GM21515 (cell line): ENCODE measurements at regions not wholly inside any gene's neighbourhood (a gene's known extent, or its start where the extent isn't known, plus 50 kb on each side); places are given as distances from the start of the nearest gene placed in this dataset.
"Not testable (repeated sequence)": the region's sequence is repeated elsewhere in the genome, so short reads cannot be mapped to it uniquely, and the experiment has no call there.

Source experiments
- ATAC-seq: cut with Tn5 transposase; IDR thresholded peaks from one replicate; pipeline ENCODE4 v1.9.1; 2021; ENCODE audit not compliant: unreplicated experiment

- no peak for ATAC-seq
Measured at GRCh38 chr5:67657055-67657454, 460.5 kb upstream of the CD180 start.

DNA sequence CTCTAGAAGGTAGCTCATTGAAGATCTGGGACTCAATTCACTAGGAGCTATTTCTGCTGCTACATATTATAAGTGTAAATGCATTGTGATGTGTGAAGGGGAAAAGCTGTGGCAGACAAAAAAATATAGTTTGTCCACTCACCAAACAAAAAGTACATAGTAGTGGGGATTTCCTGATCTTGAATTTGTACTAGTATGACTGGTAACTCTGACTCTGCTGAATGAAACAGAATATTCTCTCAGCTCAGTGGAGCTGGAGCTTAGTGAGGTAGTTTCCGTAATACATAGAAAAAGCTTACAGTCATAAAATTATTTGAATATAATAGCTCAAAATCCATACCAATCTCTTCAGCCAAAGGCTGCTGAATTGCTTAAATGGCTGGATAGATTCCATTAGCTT lies 455.6 kb upstream of the CD180 start:
- no peak for ATAC-seq

DNA sequence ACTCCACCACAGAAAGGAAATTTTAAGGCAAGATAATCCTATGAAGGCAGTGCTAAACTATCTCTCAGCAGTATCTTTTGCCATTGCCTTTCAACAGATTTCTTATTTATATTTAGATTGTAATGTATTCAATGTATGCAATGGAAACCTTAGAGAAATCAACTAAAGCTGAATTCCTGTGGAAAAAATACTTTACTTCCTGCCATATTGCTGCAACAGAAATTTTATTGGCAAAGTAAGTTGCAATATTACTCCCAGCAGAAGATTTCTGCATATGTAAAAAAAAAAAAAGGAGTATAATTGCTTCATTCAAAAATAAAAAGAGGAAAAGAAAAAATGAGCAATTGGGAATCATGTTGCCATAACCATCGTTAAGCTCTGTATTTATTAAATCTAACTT lies 454.6 kb upstream of the CD180 start:
- ATAC-seq, result no peak

GRCh38 chr5:67648201-67648671 lies 451.6 kb upstream of the CD180 start:
- no peak for ATAC-seq

GRCh38 chr5:67647772-67648171 lies 451.2 kb upstream of the CD180 start:
- ATAC-seq, result no peak

DNA sequence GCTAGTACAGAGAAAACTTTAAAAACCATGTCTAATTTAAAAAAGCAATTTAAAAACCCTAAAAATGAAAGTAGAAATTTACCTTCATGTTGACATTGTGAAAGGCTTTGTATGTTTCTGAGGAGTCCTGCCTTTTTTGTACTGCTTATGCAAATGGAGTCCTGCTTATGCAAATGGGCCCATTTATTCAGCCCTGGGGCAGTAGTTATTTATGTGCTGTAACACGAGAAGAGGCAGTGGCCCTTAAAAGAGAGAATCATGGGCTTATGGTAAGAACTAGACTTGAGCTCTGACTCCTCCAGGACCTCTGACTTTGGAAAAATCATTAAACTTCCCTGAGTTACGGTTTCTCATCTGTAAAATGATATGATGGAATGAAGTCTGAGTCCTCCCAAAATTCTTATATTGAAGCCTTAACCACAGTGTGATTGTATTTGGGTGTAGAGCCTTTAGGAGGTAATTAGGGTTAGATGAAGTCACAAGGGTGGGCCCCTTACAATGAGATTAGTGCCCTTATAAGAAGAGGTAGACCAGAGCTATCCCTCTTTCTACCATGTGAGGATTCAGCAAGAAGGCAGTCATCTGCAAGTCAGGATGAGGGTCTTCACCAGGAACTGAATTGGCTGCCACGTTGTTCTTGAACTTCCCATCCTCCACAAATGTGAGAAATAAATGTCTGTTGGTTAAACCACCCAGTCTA lies 447.8 kb upstream of the CD180 start:
- ATAC-seq, result no peak

DNA sequence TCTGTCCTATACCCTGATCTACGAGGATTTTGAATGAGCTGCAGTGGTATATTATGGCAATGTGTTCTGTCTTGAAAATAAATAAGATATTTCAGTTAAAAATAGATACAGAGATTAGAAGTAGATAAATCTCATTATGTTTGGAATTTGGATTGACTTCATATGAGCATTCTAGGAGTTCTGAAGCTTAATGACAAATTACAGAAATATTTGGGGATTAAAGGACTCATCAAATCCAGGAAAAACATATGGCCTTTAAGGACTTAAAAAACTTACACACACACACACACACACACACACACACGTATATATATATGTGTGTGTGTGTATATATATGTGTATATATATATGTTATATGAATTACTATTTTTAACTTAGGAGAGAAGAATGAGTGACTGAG lies 446.9 kb upstream of the CD180 start:
- no peak for ATAC-seq

DNA sequence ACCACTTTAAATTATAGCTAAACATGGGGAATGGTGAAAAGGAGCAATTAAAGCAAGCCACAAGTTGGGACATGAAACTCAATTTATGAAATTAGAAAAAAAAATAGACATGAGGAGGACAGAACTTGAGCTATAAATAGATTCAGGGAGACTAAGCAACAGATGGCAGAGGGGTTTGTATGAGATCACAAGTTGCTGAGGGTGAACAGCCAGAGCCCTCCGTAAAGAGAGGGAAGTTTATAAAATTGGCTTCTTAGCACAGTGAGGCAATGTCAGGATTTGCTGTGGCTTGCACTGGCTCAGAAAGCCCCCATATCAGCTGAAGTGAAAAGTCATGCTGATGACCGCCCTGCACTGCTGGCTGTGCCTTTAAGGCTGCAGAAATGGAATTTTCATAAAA lies 443.4 kb upstream of the CD180 start:
- no peak for ATAC-seq

- no peak for ATAC-seq
Measured at GRCh38 chr5:67639313-67639712, 442.7 kb upstream of the CD180 start.

DNA sequence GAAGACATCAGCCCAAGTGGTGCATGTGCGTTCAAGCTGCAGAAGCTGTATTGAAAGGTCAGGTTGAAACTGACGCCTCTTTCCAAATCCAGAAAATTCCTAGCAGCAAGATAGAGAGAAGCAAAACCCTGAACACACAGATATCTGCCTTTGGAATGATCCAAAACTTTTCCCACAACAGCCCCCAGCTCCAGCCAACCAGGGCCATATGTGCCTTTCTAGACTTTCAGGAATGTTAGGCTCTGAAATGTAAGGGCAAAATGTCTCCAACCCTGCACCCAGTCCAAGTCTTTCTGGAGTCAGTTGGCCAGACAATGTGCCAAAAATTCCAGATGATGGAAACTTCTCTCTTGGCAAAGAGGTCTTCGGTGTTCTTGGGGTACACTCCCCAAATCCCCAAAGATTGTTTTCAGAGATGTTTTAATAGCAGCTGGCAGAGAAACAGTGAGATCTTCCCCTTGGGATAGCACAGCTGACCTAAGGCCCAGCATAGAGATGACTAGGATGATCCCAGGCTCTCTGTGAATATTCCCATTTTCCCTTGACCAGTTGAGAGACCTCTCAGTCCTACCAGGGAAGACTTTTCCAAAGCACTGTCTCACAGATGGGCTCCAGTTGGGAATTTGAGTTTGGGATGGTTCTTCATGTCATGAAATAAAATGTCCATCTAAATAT lies 440.4 kb upstream of the CD180 start:
- ATAC-seq, result no peak

DNA sequence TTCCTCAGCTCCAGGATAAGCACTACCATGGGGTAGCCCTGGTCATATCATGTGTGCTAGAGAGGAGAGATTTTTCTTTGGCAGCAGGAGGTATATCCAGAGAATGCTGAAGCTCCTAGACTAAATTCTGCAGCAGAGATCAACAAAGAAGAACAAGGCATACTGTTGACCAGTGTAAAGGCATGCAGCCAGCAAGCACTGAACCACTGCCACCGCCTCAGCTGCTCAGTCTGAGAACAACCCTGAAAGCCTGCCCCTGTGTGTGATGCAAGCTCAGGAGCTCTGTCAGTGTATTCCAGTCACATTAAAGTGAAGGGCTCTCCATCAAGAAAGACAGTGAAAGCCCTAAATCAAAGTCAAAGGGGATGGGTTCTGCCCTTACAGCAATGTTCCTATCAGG lies 439.5 kb upstream of the CD180 start:
- no peak for ATAC-seq

DNA sequence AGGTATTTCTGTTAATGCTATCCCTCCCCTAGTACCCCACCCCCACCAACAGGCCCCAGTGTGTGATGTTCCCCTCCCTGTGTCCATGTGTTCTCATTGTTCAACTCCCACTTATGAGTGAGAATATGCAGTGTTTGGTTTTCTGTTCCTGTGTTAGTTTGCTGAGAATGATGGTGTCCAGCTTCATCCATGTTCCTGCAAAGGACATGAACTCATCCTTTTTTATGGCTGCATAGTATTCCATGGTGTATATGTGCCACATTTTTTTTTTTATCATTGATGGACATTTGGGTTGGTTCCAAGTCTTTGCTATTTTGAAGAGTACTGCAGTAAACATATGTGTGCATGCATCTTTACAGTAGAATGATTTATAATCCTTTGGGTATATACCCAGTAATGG lies 430.5 kb upstream of the CD180 start:
- not testable (repeated sequence) for ATAC-seq

DNA sequence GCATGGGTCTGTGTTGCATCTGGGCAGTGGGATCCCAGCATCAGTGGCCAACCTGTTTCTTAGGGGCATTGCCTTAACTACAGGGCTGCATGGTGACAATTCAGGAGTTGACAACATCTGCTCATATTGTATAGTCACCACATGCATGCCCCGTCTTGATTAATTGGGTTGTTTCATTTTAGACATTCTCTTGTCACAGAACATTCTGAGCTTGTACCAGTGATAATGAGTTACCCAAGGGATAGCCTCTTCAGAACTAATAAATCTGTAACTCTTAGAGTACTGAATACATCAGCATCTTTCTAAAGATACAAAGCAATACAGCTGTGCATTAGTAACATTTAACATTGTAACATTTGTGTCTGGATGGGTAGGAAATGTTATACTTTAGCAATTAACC lies 426.5 kb upstream of the CD180 start:
- ATAC-seq, result no peak

DNA sequence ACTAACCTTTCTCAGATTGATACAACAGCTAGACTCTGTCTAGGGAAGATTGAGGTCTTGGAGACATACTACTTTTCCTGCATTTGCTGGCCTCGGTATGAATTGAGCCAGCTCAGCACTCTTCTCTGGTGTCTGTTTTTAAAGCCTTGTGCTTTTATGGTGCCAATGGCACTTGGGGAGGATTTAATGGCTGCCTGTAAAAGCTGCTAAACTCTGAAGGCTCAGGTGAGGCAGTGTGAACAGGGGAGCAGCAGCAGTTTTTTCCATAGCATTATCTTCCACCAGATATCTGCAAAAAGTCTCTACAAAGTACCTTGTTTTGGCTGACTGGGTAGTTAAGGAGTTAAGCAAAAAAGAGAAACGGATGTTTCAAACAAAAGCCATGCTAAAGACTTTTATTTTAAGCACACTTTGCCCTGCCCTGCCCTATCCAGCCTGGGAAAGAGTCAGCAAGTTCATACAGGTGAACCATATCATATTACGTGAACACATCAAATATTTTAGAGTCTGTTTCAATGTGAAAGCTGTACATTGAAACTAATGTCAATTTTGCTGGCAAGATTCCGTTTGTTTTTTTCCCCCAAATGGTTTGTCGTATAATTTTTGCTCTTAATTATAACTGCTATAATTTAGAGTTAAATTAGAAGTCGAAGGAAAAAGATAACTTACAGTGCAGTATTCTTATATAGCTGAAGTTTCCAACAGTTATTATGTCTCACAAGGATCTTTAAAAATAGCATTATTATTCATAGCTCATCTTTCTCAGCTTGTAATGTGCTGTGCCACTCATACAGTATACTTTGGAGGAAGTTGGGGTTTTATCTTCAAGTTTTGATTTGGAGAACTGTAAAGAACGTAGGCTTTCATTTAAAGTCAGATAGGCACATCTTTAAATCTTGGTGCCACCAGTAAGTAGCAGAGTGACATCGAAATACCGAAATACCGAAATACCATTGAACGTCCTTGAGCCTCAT lies 424.1 kb upstream of the CD180 start:
- ATAC-seq, result no peak

DNA sequence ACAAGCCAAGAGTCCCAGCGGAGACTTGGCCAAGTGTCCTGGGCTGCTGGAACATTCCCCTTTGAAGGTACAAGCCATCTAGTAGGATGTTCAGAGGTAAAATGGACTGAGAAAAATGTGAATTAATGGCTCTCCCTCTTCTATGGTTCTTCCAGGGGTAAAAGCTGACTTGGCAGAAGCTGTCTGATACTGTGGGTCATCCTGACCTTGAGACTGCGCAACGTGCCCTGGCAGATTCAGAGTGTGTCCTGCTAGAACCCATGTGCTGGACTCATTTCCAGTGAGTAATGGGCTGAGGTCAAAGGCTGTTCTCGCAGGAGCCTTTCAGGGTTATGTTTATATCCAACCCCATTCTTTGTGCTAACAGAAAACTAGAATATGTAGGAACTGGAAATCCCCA lies 423.0 kb upstream of the CD180 start:
- no peak for ATAC-seq

- ATAC-seq, result no peak
Measured at GRCh38 chr5:67619235-67619634, 422.6 kb upstream of the CD180 start.

GRCh38 chr5:67617051-67617450 lies 420.5 kb upstream of the CD180 start:
- ATAC-seq, result no peak

- no peak for ATAC-seq
Measured at GRCh38 chr5:67612961-67613360, 416.4 kb upstream of the CD180 start.

- ATAC-seq, result no peak
Measured at GRCh38 chr5:67610186-67610912, 413.8 kb upstream of the CD180 start.

GRCh38 chr5:67607958-67608357 lies 411.4 kb upstream of the CD180 start:
- ATAC-seq, result no peak

GRCh38 chr5:67606586-67606947 lies 410.0 kb upstream of the CD180 start:
- no peak for ATAC-seq
